ENCODE measurements at regions not wholly inside any gene's neighbourhood (a gene's known extent, or its start where the extent isn't known, plus 50 kb on each side); places are given as distances from the start of the nearest gene placed in this dataset.
"Not testable (repeated sequence)": the region's sequence is repeated elsewhere in the genome, so short reads cannot be mapped to it uniquely, and the experiment has no call there.

- H3K36me3 ChIP-seq (ENCODE audit: insufficient read depth, low read length): no peaks in the 10 kb centered on the region
- no peak overlapping the region for H3K27ac ChIP-seq
- no peak for DNase-seq (ENCODE audit: low read depth, low spot score)
- H3K9ac ChIP-seq (ENCODE audit: insufficient read length): no peak overlapping the region
- TF ChIP-seq EZH2 (IDR thresholded peaks at IDR 0.05) (no peak), FOXP2 (optimal IDR thresholded peaks at IDR 0.05; ENCODE audit: control extremely low read depth, extremely low read length, insufficient read depth) (no peak), POLR2AphosphoS5 (IDR thresholded peaks at IDR 0.05; ENCODE audit: borderline replicate concordance, low read depth, low read length) (no peak)
- no peak overlapping the region for H3K4me3 ChIP-seq
- H3K9me3 ChIP-seq (ENCODE audit: low read depth, low read length): no peaks in the 10 kb centered on the region
Measured at GRCh38 chr22:47512617-47513016, 750.2 kb downstream of the TBC1D22A start.

- Histone ChIP-seq H3K36me3 (ENCODE audit: insufficient read depth, low read length) (no peaks in the 10 kb centered on the region), H3K27ac (no peak overlapping the region), H3K4me3 (no peak overlapping the region), H3K9me3 (ENCODE audit: low read depth, low read length) (0 out of 2 replicates have a peak, but pooled peaks cover 6% of the 10 kb centered on the region), H3K9ac (ENCODE audit: insufficient read length) (no peak overlapping the region)
- no peak for TF ChIP-seq FOXP2 (optimal IDR thresholded peaks at IDR 0.05; ENCODE audit: control extremely low read depth, extremely low read length, insufficient read depth)
- TF ChIP-seq EZH2 (IDR thresholded peaks at IDR 0.05): no peak
- TF ChIP-seq POLR2AphosphoS5 (IDR thresholded peaks at IDR 0.05; ENCODE audit: borderline replicate concordance, low read depth, low read length): no peak
- DNase-seq (ENCODE audit: low read depth, low spot score): no peak
Measured at GRCh38 chr22:47504962-47505361, 742.5 kb downstream of the TBC1D22A start.

DNA sequence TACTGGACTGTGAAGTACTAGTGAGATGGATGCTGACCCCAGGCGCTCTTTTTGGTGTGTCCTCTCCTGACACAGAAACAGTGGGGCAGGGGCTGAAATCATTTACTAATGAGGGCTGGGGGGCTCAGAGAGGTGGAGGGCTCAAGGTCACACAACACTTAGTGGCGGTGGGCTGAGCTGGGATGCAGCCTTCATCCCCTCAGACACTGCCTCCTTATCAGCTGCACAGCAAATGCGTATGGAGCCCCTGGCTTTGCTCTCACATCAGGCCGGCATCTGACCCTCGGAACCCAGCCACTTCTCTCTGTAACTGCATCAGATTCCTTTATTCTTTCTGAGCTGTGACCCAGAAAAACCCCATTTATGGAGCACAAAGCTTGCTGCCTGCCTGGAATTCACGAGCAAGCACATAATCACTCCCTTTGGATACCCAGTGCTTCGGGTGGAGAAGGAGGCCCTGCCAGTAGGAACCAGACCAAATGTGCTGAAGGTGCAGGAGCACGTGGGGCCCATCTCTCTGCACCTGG is 736.6 kb downstream of the TBC1D22A start:
- TF ChIP-seq EZH2 (IDR thresholded peaks at IDR 0.05): no peak
- TF ChIP-seq FOXP2 (optimal IDR thresholded peaks at IDR 0.05; ENCODE audit: control extremely low read depth, extremely low read length, insufficient read depth): no peak
- no peak for TF ChIP-seq POLR2AphosphoS5 (IDR thresholded peaks at IDR 0.05; ENCODE audit: borderline replicate concordance, low read depth, low read length)
- DNase-seq (ENCODE audit: low read depth, low spot score): no peak
- H3K4me3 ChIP-seq: no peak overlapping the region
- no peak overlapping the region for H3K27ac ChIP-seq
- no peak overlapping the region for H3K9ac ChIP-seq (ENCODE audit: insufficient read length)
- H3K9me3 ChIP-seq (ENCODE audit: low read depth, low read length): peaks cover 9% of the 10 kb centered on the region; the same call in 1 of the 2 replicates
- H3K36me3 ChIP-seq (ENCODE audit: insufficient read depth, low read length): no peaks in the 10 kb centered on the region

DNA sequence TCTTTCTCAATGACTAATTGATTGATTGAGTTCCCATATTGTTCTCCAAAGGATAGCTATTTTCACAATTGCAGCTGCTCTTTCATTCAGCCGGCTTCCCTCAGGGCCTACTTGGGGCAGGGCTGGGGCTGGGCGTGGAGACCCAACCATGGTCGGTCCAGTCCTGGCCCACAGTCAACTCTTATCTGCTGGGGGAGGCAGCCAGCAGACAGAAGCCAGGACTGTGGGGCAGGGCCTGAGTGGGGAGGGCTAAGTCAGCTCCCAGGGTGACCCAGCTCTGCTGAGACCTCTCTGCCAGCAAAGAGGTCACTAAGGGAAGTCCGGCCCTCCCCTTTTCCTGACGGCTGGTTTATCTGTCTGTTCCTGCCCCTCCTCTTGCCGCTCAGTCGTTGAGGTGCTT is 735.2 kb downstream of the TBC1D22A start:
- H3K9ac ChIP-seq (ENCODE audit: insufficient read length): no peak overlapping the region
- peaks cover 9% of the 10 kb centered on the region; the same call in 1 of the 2 replicates for H3K9me3 ChIP-seq (ENCODE audit: low read depth, low read length)
- DNase-seq (ENCODE audit: low read depth, low spot score): no peak
- no peak overlapping the region for H3K27ac ChIP-seq
- no peaks in the 10 kb centered on the region for H3K36me3 ChIP-seq (ENCODE audit: insufficient read depth, low read length)
- no peak overlapping the region for H3K4me3 ChIP-seq
- TF ChIP-seq FOXP2 (optimal IDR thresholded peaks at IDR 0.05; ENCODE audit: control extremely low read depth, extremely low read length, insufficient read depth): no peak

GRCh38 chr22:47495110-47495509 is 732.7 kb downstream of the TBC1D22A start:
- DNase-seq (ENCODE audit: low read depth, low spot score): peak; percentile 3
- TF ChIP-seq POLR2AphosphoS5 (IDR thresholded peaks at IDR 0.05; ENCODE audit: borderline replicate concordance, low read depth, low read length) (no peak), EZH2 (IDR thresholded peaks at IDR 0.05) (no peak), FOXP2 (optimal IDR thresholded peaks at IDR 0.05; ENCODE audit: control extremely low read depth, extremely low read length, insufficient read depth) (no peak)
- Histone ChIP-seq H3K9ac (ENCODE audit: insufficient read length) (no peak overlapping the region), H3K27ac (no peak overlapping the region), H3K4me3 (no peak overlapping the region), H3K36me3 (ENCODE audit: insufficient read depth, low read length) (no peaks in the 10 kb centered on the region), H3K9me3 (ENCODE audit: low read depth, low read length) (peaks cover 3% of the 10 kb centered on the region; the same call in 1 of the 2 replicates)

DNA sequence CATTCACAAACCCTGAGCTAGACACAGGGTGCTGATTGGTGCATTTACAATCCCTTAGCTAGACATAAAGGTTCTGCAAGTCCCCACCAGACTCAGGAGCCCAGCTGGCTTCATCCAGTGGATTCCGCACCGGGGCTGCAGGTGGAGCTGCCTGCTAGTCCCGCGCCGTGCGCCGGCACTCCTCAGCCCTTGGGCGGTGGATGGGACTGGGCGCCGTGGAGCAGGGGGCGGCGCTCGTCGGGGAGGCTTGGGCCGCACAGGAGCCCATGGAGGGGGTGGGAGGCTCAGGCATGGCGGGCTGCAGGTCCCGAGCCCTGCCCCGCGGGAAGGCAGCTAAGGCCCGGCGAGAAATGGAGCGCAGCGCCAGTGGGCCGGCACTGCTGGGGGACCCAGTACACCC is 725.7 kb downstream of the TBC1D22A start:
- not testable (repeated sequence) for DNase-seq (ENCODE audit: low read depth, low spot score); H3K9ac ChIP-seq (ENCODE audit: insufficient read length); H3K4me3 ChIP-seq; H3K9me3 ChIP-seq (ENCODE audit: low read depth, low read length); H3K27ac ChIP-seq; H3K36me3 ChIP-seq (ENCODE audit: insufficient read depth, low read length)

GRCh38 chr22:47486569-47487312 is 724.3 kb downstream of the TBC1D22A start:
- no peak overlapping the region for H3K4me3 ChIP-seq
- H3K27ac ChIP-seq: no peak overlapping the region
- TF ChIP-seq FOXP2 (optimal IDR thresholded peaks at IDR 0.05; ENCODE audit: control extremely low read depth, extremely low read length, insufficient read depth) (no peak), EZH2 (IDR thresholded peaks at IDR 0.05) (no peak), POLR2AphosphoS5 (IDR thresholded peaks at IDR 0.05; ENCODE audit: borderline replicate concordance, low read depth, low read length) (no peak)
- DNase-seq (ENCODE audit: low read depth, low spot score): no peak
- H3K9me3 ChIP-seq (ENCODE audit: low read depth, low read length): no peaks in the 10 kb centered on the region
- H3K36me3 ChIP-seq (ENCODE audit: insufficient read depth, low read length): no peaks in the 10 kb centered on the region
- no peak overlapping the region for H3K9ac ChIP-seq (ENCODE audit: insufficient read length)

DNA sequence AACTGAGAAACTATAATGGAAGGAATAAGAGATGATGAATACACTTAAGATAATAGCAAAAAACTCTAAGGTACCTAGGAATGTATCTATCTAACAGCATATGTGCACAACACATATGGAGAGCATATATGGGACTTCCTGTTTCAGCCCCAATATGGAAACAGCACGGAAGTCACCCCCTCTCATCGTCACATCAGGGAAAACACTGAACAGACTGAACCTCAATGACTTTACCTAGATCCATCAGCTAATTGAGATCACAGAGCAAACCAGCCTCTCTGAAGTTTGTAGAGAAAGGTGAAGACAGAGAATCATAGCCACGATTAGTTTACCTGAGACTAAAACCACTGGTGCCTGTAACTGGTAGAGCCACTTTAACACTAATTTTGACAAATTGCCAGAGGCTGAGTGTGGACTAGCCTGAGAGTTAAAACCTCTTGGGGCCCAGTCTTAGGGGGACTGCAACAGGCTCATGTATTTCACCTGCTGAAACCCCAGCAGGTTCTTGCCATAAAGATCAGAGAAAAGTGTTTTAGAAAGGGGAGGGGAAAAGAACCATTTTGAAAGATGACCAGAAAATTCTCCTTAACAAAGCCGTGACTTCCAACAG is 722.6 kb downstream of the TBC1D22A start:
- Histone ChIP-seq H3K36me3 (ENCODE audit: insufficient read depth, low read length) (no peaks in the 10 kb centered on the region), H3K27ac (no peak overlapping the region), H3K9me3 (ENCODE audit: low read depth, low read length) (no peaks in the 10 kb centered on the region), H3K9ac (ENCODE audit: insufficient read length) (no peak overlapping the region), H3K4me3 (no peak overlapping the region)
- no peak for DNase-seq (ENCODE audit: low read depth, low spot score)
- TF ChIP-seq EZH2 (IDR thresholded peaks at IDR 0.05): no peak
- no peak for TF ChIP-seq FOXP2 (optimal IDR thresholded peaks at IDR 0.05; ENCODE audit: control extremely low read depth, extremely low read length, insufficient read depth)
- no peak for TF ChIP-seq POLR2AphosphoS5 (IDR thresholded peaks at IDR 0.05; ENCODE audit: borderline replicate concordance, low read depth, low read length)
